ENCODE measurements at regions not wholly inside any gene's neighbourhood (a gene's known extent, or its start where the extent isn't known, plus 50 kb on each side); places are given as distances from the start of the nearest gene placed in this dataset.

DNA sequence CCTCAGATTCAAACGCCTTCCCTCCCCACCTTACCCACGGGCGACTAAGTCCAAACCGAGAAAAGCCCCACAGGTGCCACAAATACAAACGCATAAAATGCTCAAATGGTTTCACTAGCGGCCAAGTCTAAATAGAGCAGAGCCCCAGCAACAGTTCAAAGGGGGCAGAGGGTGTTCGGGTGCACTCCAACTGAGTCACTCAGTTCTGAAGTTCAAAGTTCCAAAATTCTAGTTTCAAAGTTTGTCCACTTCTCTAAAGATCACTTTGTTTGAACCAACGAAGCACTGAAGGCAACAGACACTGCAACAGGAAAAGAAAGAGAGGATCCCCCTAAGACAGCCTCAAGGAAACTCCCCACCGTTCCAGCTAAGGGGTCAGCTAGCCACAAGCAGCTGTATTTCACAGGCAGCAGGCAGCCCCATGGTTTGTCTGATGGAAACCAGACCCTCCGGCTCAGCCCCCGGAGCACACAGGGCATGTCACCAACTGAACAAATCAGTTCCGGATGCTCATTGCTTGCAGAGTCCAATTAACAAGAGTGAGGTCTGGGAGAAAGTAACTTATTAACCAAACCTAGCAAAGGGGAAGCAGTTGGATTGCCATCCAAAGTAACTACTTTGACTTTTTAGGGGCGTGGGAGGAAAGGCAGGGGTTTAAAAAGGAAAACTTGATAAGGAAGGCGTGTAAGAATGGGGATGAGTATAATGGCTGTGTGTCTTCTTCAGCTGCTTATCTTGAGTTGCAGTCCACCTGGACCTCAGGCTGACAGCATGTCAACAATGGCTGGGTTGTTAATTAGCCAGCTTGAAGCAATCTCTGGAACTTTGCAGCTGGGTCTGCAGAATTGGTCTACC is 1423.9 kb upstream of the PRMT6 start:
- Mint-ChIP-seq H3K36me3 (ENCODE audit: low read depth) (peaks cover 4% of the 10 kb centered on the region), H3K27me3 (ENCODE audit: low read depth) (no peaks in the 10 kb centered on the region), H3K27ac (peak overlapping the region; percentile 58 to 74 (median 59)), H3K4me1 (peaks cover 16% of the 10 kb centered on the region), H3K4me3 (peak overlapping the region in 2 of 3 experiments; percentile 1 to 35), H3K9me3 (peaks cover 7% of the 10 kb centered on the region)
- TF ChIP-seq, protein P1, sequence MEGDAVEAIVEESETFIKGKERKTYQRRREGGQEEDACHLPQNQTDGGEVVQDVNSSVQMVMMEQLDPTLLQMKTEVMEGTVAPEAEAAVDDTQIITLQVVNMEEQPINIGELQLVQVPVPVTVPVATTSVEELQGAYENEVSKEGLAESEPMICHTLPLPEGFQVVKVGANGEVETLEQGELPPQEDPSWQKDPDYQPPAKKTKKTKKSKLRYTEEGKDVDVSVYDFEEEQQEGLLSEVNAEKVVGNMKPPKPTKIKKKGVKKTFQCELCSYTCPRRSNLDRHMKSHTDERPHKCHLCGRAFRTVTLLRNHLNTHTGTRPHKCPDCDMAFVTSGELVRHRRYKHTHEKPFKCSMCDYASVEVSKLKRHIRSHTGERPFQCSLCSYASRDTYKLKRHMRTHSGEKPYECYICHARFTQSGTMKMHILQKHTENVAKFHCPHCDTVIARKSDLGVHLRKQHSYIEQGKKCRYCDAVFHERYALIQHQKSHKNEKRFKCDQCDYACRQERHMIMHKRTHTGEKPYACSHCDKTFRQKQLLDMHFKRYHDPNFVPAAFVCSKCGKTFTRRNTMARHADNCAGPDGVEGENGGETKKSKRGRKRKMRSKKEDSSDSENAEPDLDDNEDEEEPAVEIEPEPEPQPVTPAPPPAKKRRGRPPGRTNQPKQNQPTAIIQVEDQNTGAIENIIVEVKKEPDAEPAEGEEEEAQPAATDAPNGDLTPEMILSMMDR (IDR thresholded peaks at IDR 0.05; ENCODE audit: unreplicated experiment in 3 of 3): no peak

DNA sequence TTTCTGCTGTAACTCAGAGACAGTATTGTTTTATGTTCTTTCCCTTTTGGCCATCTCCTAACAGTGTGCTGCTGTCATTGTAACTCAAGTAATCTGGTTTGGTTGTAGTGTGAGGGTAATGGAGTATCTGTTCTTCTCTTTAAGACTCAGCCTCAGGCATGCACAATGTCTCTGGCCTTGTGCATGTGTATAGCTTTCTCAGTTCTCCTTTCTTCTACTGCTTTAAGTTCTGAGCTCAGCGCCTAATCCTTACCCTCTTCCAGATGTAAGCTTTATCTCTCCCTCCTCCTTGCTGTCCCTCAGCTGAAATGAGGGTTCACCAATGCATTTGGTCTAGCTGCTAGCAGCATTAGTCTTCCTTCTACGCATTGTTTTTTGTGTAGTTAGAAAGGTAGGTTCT is 1420.4 kb upstream of the PRMT6 start:
- Mint-ChIP-seq H3K36me3 (ENCODE audit: low read depth) (no peaks in the 10 kb centered on the region), H3K4me1 (peaks cover 16% of the 10 kb centered on the region), H3K4me3 (no peak overlapping the region), H3K27me3 (ENCODE audit: low read depth) (no peaks in the 10 kb centered on the region), H3K27ac (peak overlapping the region in 1 of 3 experiments; percentile 10), H3K9me3 (peaks cover 3% of the 10 kb centered on the region)
- TF ChIP-seq, protein P1 (IDR thresholded peaks at IDR 0.05; ENCODE audit: unreplicated experiment in 3 of 3): no peak

DNA sequence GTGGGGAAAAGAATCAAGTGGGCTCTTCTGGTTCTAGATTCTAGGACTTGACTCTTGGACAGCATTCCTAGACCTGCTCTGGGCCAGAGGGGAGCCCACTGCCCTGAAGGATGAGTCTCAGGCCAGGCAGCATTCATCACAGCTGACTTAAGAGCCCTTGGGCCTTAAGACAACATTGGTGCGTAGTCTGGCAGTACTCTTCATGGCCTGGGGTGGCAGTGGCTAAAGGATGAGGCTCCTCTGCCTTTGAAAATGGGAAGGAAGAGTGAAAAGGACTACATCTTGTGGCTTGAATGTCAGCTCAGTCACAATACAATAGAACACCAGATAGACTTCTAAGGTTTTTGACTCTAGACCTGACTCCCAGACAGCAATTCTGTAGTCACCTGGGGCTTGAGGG is 1415.1 kb upstream of the PRMT6 start:
- no peaks in the 10 kb centered on the region for H3K9me3 Mint-ChIP-seq
- TF ChIP-seq, protein P1 (IDR thresholded peaks at IDR 0.05; ENCODE audit: unreplicated experiment in 3 of 3): no peak
- no peaks in the 10 kb centered on the region for H3K4me1 Mint-ChIP-seq
- no peaks in the 10 kb centered on the region for H3K36me3 Mint-ChIP-seq (ENCODE audit: low read depth)
- H3K4me3 Mint-ChIP-seq: no peak overlapping the region
- no peak overlapping the region for H3K27ac Mint-ChIP-seq
- H3K27me3 Mint-ChIP-seq (ENCODE audit: low read depth): no peaks in the 10 kb centered on the region

DNA sequence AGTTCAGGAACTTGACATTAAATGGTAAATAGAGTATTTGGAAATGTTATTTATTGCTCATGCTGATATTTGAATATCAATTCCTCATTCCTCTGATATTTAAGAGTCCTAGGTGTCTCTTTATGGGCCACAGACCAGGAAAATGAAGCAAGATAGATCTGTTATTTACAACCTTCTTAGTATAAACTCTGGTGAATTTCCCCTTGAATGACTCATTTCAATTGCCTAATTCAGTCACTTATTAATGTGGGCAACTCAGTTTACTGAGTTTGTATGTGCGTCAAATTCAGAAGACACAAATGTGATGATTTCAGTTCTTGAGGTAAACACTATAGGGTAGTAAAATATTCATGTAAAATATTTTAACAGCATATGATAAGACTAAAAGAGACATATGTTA is 1404.4 kb upstream of the PRMT6 start:
- no peak overlapping the region for H3K4me3 Mint-ChIP-seq
- H3K36me3 Mint-ChIP-seq (ENCODE audit: low read depth): no peaks in the 10 kb centered on the region
- TF ChIP-seq, protein P1 (IDR thresholded peaks at IDR 0.05; ENCODE audit: unreplicated experiment in 3 of 3): no peak
- no peak overlapping the region for H3K27ac Mint-ChIP-seq
- peaks cover 6% of the 10 kb centered on the region for H3K4me1 Mint-ChIP-seq
- H3K9me3 Mint-ChIP-seq: no peaks in the 10 kb centered on the region
- no peaks in the 10 kb centered on the region for H3K27me3 Mint-ChIP-seq (ENCODE audit: low read depth)

DNA sequence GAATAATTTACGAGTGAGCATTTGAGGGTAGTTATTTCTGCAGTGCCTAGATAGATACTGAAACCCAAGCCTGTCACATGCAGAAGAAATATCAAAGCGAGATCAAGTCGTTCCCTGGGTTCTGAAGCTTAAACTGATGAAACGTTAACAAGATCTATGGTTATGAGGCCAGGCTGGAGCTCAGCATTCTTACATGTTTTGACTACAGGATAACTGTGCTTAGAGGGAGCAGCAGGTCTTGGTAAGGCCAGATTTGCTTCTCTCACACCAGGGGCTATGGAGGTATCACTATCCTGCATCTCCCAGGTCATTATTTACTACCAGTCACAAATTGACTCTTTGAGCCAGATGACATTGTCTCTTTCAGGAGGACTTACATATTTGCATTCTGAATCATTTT is 1401.4 kb upstream of the PRMT6 start:
- Mint-ChIP-seq H3K4me3 (no peak overlapping the region), H3K27ac (peak overlapping the region in 1 of 3 experiments; percentile 15), H3K27me3 (ENCODE audit: low read depth) (no peaks in the 10 kb centered on the region), H3K36me3 (ENCODE audit: low read depth) (no peaks in the 10 kb centered on the region), H3K4me1 (peaks cover 6% of the 10 kb centered on the region), H3K9me3 (peaks cover 8% of the 10 kb centered on the region)
- TF ChIP-seq, protein P1 (IDR thresholded peaks at IDR 0.05; ENCODE audit: unreplicated experiment in 3 of 3): no peak

DNA sequence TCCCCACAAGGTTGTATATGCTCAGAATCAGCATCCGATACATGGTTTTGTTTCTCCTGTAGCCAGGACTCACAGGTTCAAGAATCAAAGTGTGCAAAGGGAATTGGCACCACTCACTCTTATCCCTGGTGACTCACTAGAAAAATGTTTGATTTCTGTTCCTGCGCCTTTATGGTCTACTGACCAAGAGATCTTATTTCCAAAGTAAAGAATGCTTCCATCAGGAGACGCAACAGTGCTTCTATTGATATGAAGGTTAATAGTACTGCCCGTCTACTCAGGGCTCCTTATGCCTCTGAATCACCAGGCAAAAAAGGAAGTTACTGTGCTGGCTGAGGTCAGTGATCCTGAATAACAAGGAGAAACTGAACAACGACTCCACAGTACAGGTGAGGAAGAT is 1392.0 kb upstream of the PRMT6 start:
- TF ChIP-seq, protein P1 (IDR thresholded peaks at IDR 0.05; ENCODE audit: unreplicated experiment in 3 of 3): no peak
- no peaks in the 10 kb centered on the region for H3K4me1 Mint-ChIP-seq

More for the DNA sequence above, 1392.0 kb upstream of the PRMT6 start:
- H3K36me3 Mint-ChIP-seq (ENCODE audit: low read depth): no peaks in the 10 kb centered on the region
- no peaks in the 10 kb centered on the region for H3K27me3 Mint-ChIP-seq (ENCODE audit: low read depth)
- peaks cover 3% of the 10 kb centered on the region for H3K9me3 Mint-ChIP-seq
- H3K27ac Mint-ChIP-seq: peak overlapping the region in 1 of 3 experiments; percentile 40
- H3K4me3 Mint-ChIP-seq: no peak overlapping the region
